ENCODE measurements at regions not wholly inside any gene's neighbourhood (a gene's known extent, or its start where the extent isn't known, plus 50 kb on each side); places are given as distances from the start of the nearest gene placed in this dataset.
"Not testable (repeated sequence)": the region's sequence is repeated elsewhere in the genome, so short reads cannot be mapped to it uniquely, and the experiment has no call there.

DNA sequence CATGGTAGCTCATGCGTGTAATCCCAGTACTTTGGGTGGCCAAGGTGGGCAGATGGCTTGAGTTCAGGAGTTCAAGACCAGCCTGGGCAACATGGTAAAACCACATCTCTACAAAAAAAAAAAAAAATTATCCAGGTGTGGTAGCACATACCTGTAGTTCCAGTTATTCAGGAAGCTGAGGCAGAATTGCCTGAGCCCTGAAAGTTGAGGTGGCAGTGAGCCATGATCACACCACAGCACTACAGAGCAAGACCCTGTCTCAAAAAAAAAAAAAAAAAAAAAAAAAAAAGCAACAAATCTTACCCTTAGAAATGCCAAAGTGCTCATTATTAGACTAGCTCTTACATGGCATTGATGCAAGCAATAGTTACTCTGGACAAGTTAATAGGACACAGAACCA lies 724.9 kb downstream of the MAT2B start:
- Histone ChIP-seq H3K27me3 (no peaks in the 10 kb centered on the region), H3K4me3 (no peak overlapping the region), H3K27ac (no peak overlapping the region), H3K9me3 (no peaks in the 10 kb centered on the region), H3K4me1 (no peaks in the 10 kb centered on the region), H3K36me3 (no peaks in the 10 kb centered on the region)
- TF ChIP-seq CTCF (IDR thresholded peaks at IDR 0.05) = no peak
- DNase-seq (no peak), ATAC-seq (no peak)
- intact Hi-C loops (cut with DNase I) = no loop called here

- intact Hi-C loops (cut with DNase I) = no loop called here
- Histone ChIP-seq H3K4me1 (no peaks in the 10 kb centered on the region), H3K27ac (no peak overlapping the region), H3K4me3 (no peak overlapping the region), H3K36me3 (no peaks in the 10 kb centered on the region), H3K27me3 (no peaks in the 10 kb centered on the region), H3K9me3 (no peaks in the 10 kb centered on the region)
- TF ChIP-seq CTCF (IDR thresholded peaks at IDR 0.05) = no peak
- peak; percentile 49 for ATAC-seq
- no peak for DNase-seq
Measured at GRCh38 chr5:164233791-164234190, 728.4 kb downstream of the MAT2B start.

DNA sequence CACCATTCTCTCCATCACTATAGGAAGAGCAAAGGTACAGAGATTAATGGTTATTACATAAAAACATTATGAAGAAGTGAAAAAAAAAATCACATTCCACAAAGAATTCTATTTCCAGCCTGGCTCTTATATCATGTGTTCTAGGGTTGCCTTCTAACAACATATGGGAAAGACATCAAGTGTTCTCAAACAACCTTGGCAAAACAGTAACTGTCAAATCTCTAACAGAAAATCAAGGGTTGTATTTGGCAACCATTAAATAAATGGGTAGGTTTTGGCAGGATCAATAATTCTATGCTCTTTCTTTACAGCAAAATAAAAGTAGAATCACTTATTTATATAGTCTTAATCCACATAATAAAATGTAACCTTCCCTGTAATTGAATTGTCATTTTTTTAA lies 728.9 kb downstream of the MAT2B start:
- TF ChIP-seq CTCF (IDR thresholded peaks at IDR 0.05) = no peak
- no peaks in the 10 kb centered on the region for H3K9me3 ChIP-seq
- DNase-seq = no peak
- no peak overlapping the region for H3K4me3 ChIP-seq
- no peak overlapping the region for H3K27ac ChIP-seq
- intact Hi-C loops (cut with DNase I) = no loop called here
- no peak for ATAC-seq
- no peaks in the 10 kb centered on the region for H3K27me3 ChIP-seq
- no peaks in the 10 kb centered on the region for H3K36me3 ChIP-seq
- H3K4me1 ChIP-seq = no peaks in the 10 kb centered on the region

DNA sequence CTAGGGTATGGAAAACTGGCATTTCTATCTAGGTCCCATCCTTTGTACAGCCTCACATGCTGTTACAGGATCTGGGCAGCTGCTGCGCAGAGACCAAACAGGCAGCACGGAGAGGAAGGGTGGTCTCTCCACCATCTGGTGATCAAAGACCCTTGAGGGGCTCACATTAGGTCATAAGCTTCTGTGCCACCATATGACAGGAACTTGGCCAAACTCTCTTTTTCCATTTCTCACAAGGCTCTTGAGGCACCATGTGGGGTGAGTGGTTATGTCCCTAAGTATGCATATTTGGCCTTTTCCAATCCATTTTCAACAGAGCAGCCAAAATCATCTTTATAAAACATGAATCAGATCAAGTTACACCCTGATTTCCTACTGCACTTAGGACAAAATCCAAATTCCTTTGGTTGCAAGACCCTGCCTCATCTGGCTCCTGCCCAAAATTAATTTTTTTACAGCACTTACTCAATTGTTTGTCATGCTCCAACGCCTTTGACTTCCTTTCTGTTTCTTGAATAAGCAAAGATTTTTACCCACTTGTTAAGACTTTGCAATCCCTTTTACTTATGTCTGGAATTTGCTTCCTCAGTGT lies 730.0 kb downstream of the MAT2B start:
- intact Hi-C loops (cut with DNase I) = no loop called here
- no peaks in the 10 kb centered on the region for H3K36me3 ChIP-seq
- ATAC-seq (no peak), DNase-seq (no peak)
- H3K4me1 ChIP-seq = no peaks in the 10 kb centered on the region
- no peak overlapping the region for H3K27ac ChIP-seq
- no peaks in the 10 kb centered on the region for H3K27me3 ChIP-seq
- no peaks in the 10 kb centered on the region for H3K9me3 ChIP-seq
- TF ChIP-seq CTCF (IDR thresholded peaks at IDR 0.05) = no peak
- no peak overlapping the region for H3K4me3 ChIP-seq

DNA sequence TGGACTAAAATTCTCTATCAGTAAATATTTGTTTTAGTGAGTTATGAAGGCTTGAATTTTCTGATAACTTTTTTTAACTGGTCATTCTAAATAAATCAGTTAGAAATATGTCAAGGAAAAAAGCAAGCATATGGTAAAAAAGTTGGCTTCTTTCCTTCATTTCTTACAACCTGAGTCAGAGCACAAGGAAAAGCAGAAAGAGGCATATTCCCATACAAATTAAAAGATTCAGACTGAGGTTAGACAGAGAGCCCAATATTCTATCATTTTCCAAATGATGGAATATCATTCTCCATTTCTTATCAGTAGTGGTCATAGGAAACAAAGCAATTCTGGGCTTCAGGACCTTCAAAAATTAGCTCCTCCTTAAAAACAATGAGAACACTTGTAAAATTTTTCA lies 732.1 kb downstream of the MAT2B start:
- H3K36me3 ChIP-seq = no peaks in the 10 kb centered on the region
- no peak overlapping the region for H3K27ac ChIP-seq
- no peaks in the 10 kb centered on the region for H3K9me3 ChIP-seq
- intact Hi-C loops (cut with DNase I) = no loop called here
- no peak for TF ChIP-seq CTCF (IDR thresholded peaks at IDR 0.05)
- H3K4me3 ChIP-seq = no peak overlapping the region
- H3K27me3 ChIP-seq = no peaks in the 10 kb centered on the region
- ATAC-seq (no peak), DNase-seq (no peak)
- H3K4me1 ChIP-seq = no peaks in the 10 kb centered on the region

DNA sequence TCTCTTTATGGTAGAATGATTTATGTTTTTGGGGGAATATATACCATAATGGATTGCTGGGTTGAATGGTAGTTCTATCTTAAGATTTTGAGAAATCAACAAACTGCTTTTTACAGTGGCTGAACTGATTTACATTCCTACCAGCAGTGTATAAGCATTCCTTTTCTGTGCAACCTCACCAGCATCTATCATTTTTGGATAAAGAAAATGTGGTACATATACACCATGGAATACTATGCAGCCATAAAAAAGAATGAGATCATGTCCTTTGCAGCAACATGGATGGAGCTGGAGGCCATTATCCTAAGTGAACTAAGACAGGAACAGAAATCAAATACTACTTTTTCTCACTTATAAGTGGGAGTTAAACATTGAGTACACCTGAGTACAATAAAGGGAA lies 746.4 kb downstream of the MAT2B start:
- H3K9me3 ChIP-seq; H3K4me1 ChIP-seq; DNase-seq; H3K27ac ChIP-seq; ATAC-seq; H3K36me3 ChIP-seq; H3K27me3 ChIP-seq; H3K4me3 ChIP-seq; intact Hi-C loops (cut with DNase I): not testable (repeated sequence)

Data from upper lobe of right lung (tissue), 1 donor.